ENCODE measurements at regions not wholly inside any gene's neighbourhood (a gene's known extent, or its start where the extent isn't known, plus 50 kb on each side); places are given as distances from the start of the nearest gene placed in this dataset.
"Not testable (repeated sequence)": the region's sequence is repeated elsewhere in the genome, so short reads cannot be mapped to it uniquely, and the experiment has no call there.

DNA sequence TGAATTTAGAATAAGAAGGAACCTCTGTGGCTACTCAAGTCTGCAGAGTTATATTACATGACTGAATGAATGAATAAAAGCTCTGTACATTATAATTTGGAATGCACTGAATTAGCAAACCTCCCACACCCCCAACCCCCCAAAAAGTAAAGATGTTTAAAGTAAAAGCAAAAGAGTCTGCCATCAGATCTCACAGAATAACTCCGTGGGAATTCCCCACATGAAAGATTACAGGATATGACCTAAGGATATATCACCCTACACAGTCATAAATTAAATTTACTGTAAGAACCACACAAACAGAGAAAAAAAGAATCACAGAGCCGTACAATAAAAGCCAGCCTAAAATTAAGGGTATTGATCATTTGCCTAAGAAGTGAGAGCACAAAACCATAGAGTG lies 587.3 kb downstream of the PTPRC start:
- DNase-seq, result peak in 2 of 5 experiments; percentile 19 to 74

GRCh38 chr1:199242147-199242546 lies 603.3 kb downstream of the PTPRC start:
- no peak for DNase-seq

DNA sequence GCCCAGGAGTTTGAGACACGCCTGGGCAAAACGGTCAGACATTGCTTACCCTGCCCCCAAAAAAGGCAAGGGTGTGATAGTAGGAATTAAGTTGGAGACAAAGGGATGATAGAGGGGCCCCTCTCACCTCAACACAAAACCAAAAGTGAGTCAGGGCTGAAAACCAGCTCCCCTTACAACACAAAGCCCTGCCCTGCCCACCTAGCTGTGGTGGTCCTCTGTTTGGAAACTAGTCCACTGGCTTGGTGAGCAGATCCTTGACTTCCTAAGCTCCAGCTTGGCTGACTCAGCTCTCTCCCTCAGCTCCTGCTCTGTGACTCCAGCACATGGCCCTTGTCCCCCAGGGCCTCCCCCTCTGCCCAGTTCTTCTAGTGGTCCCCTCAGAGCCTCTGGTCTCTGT lies 603.8 kb downstream of the PTPRC start:
- no peak for DNase-seq

DNA sequence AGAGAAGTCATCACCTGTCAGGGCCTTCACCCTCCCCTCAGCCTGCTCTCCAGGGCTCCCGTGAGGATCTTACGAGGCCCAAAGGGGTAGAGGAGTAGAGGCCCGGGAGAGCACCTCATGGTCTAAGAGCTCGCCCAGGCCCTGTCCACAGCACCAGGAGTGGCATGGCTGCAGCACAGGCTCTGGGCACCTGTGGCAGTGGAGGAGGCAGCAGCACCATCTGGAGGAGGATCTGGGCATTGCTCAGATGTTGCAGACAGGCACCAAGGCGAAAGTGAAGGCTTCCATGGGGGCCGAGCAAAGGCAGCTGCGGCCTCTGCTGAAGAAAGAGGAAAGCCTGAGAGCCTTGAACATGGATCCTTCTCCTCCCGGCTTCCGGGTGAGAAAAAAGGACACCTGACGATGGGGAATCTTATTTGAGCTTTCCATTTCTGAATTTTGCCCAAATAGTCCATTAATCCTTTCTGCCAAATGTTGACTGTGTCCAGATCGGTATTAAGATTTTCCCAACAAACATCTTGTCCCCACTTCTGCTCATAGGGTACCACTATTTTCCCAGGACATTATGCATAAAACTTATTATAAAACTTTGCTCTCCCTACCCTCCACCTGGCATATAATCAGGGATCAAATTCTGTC lies 604.7 kb downstream of the PTPRC start:
- DNase-seq, result peak; percentile 18 to 79 (median 42)

- no peak for DNase-seq
Observed at GRCh38 chr1:199245946-199246345, 607.1 kb downstream of the PTPRC start.

DNA sequence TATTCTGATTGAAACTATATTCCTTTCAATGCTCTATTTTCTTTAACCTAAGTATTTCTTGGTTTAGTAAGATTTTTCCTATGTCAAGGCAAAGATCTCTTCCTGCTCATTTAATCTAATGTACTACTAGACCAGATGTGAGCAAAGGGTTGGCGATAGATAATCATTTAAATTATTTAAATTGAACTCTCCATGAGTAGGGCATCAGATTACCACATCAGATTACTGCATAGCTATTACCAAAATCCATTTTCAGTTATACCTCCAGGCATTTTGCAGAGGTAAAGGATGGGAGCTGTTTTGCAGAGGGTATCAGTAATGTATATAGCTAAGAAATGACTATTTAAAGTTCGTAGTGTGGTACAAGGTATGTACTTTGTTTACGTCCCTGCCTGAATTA lies 607.9 kb downstream of the PTPRC start:
- no peak for DNase-seq

DNA sequence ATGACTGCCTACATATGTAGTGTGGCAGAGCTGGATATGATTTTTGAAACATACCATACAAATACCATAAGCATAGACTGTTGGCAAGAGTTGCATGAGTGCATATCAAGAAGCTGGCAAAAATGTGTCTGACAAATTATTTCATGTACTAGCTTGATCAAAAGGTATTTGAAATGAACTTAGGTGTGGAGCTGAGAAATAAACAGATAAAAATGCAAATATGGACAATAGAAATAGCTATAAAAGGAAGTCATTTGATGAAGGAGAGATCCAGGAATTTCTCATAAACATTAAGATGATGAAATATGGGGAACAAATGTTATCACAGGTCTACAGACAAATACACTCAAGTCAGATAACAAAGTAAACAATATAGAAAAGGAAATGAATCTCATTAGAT lies 609.1 kb downstream of the PTPRC start:
- no peak for DNase-seq

DNA sequence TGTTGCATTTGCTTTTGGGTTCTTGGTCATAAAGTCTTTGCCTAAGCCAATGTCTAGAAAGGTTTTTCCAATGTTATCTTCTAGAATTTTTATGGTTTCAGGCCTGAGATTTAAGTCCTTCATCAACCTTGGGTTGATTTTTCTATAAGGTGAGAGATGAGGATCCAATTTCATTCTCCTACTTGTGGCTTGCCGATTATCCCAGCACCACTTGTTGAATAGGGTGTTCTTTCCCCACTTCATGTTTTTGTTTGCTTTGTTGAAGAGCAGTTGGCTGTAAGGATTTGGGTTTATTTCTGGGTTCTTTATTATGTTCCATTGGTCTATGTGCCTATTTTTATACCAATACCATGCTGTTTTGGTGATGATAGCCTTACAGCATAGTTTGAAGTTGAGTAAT lies 615.2 kb downstream of the PTPRC start:
- DNase-seq, result not testable (repeated sequence)

GRCh38 chr1:199261328-199261727 lies 622.5 kb downstream of the PTPRC start:
- DNase-seq, result no peak

GRCh38 chr1:199264283-199264682 lies 625.4 kb downstream of the PTPRC start:
- DNase-seq, result no peak

DNA sequence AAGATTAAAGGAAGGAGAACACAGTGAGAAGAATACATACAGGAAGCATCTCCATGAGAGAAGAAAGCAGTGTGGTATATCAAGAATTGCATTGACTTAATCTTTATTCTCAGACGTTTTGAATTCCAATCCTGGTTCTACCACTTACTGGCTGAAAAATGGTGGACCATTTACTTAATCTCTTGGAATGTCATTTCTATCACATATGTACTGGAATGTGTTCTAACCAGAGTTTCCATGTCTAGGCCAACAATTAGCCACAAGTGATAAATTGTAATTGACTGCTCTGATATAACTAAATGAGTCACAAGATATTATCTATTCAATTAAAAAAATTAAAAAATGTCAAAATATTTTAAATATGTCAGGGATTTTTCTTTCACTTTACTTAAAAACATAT lies 626.1 kb downstream of the PTPRC start:
- no peak for DNase-seq

- no peak for DNase-seq
Observed at GRCh38 chr1:199265319-199265718, 626.5 kb downstream of the PTPRC start.

DNA sequence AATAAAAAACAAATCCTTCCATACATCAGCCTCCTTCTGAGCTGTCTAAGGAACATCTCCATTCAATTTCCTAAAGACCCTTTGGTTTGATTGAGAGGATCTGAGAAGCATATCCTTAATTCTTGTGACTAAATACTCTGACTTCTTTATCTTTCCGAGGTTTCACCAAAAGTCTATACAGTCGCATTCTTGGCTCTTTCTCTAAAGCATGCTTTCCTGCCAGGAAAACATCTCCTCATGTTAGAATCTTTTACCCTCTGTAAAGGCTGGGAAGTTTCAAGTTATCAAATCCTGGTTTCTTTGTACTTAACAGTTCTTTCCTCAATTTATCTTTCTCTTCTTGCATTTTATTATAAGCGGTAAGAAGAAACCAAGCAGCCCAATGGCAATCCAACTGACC lies 630.4 kb downstream of the PTPRC start:
- no peak for DNase-seq

GRCh38 chr1:199272139-199272544 lies 633.3 kb downstream of the PTPRC start:
- DNase-seq, result no peak

- DNase-seq, result no peak
Observed at GRCh38 chr1:199272628-199273086, 633.8 kb downstream of the PTPRC start.

DNA sequence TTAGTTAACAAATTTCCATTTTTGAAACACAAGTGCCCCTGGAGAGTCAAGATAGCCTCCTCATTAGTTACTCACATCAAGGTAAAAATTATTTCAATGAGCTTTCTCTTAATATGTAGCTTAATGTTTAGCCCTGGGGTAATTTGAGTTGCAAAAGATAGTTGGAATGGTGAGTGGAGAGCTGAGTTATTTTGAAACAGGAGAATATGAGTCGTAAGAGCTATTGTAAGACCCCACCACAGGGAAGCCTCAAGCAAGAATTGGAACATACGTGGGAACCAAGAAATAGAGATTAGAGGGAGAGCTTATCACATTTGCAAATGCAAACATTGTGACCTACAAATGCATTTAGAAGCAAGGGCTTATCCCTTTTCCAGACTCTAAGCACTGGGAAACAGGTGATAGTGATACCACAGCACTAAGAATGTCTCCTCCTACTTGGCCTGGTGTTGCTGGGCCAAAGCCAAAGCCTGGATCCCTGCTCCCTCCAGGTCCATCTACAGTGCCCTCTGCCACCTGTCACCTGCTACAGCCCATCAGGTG lies 635.1 kb downstream of the PTPRC start:
- DNase-seq, result no peak

DNA sequence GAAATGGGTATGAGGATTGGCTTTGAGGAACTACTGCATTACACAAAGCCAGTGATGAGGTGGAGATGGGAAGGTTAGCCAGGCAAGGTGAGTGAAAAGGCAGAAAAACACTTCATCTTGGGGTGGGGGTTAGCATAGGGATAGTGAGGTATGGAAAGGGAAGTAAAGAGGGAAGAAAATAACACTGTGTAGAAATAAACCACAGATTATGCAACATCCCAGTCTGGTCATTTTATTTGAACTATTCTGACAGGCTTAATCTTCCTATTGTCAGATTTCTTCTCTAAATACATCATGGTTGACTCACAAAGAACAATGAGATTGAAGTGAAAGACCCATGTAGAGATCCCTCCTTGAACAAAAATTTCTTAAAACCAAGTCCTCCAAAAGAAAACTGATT lies 640.2 kb downstream of the PTPRC start:
- no peak for DNase-seq

DNA sequence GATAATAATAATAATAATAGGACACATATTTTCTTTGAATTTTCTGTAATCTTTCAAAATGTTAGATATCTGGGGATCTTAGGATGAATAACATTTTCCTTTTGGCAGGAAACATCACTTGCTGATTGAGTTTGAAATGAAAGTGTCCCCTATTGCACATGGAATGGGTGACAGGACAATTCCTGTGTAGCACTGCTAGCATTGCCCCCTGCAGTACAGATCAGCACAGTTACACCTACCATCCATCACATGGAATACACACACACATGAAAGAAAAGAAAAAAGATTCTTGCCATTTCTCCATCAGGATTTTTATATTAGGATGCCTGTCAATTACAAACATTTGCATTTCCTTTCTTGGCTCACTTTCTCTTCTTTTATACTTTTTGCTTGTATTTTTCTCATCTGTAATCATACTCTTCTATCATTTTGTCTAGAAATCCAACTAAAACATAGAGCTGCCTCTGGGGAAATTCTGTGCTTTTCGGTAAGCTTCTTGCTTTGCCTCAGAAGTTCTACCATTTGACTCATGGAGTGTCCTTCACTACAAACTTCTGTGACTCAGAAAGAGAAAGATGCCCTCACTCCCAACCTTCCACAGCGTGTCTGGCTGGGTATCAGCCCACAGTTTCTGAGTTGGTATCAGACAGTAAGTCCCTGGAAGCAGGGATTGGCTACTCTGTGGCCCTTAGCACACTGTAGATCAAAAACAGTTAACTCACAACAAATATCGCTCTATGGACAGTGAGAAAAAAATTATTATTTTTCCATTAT lies 641.2 kb downstream of the PTPRC start:
- DNase-seq, result peak in 1 of 5 experiments; percentile 7

DNA sequence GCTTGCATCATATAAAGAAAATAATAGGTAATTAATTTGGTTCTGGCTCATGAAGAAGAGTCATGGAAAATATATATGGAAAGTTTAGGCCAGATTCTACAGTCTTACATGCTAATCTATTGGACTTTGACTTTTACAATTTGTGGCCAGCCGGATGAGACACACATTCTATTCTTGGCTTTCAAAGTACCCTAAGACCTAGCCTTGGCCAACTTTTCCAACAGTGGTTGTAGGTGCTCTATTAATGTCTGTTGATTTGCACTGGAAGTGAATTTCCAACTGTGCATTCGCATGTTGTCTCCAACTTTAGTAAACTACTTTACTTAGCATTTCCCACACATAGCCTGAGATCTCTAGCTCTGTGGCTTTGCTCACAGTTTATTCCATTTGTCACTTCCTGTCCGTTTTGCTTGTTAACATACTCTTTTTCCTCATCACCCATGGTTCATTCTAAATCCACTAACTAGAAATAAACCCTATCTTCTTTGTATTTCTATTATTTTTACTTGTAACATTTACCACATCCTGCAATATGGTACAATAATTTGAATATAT lies 644.0 kb downstream of the PTPRC start:
- DNase-seq, result no peak

- DNase-seq, result no peak
Observed at GRCh38 chr1:199283794-199284193, 645.0 kb downstream of the PTPRC start.

DNA sequence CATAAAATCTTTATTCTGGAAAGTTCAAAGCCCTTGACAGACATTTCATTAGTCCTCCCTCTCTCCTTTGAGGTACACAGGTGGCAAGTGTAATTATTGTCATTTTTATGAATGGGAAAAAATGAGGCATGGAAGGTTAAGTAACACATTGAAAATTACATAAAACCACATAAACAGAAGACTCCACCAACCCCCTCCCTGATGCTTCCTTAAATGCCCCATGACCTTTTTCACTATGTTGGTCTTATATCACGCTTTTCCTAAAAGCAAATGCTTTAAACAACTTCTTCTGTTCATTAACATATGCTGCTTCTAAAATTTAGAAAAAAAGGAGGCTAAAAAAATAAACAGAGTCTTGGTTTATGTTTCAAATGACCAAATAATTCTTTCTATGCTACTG lies 648.4 kb downstream of the PTPRC start:
- DNase-seq, result no peak

DNA sequence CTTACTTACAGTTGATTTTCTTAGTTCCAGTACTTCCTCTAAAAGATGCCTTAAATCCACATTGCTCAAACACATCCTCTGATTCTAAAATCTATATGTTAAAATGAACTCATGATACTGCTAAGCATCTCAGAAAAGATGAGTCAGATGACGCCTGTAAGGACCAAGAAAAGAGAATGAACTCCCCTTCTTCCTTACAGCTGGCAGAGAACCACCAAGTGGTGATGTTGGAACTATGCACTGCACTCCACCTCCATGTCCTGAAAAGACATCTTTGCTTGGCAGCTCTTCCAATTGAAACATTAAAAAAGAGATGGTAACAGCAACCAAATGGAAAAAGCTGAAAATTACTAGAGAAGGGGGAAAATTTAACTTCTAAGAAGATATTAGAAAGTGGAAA lies 648.8 kb downstream of the PTPRC start:
- DNase-seq, result no peak

DNA sequence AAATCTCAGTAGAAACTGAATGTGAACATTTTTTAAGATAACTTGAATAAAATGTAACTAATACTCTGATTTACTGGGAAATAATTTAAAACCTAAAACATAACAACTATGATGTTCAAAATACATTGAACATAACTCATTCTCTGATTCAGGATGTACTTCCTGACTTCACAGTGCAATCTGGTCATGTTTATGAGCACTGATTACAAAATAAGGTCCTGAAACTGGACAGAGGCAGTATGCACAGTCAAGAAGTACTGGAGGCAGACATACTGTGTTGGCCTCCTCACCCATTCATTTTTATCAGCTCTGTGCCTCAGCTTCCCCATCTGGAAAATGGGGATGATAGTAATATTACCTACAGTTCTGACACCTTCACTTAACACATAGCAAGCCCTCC lies 651.3 kb downstream of the PTPRC start:
- DNase-seq, result no peak

Measured in T-helper 2 cell (primary cell).